Fibroblast of pulmonary artery (primary cell): ENCODE measurements at regions not wholly inside any gene's neighbourhood (a gene's known extent, or its start where the extent isn't known, plus 50 kb on each side); places are given as distances from the start of the nearest gene placed in this dataset.
A peak's percentile ranks its signal among the peaks of the same experiment; 100 is the strongest.

Experiments
- DNase-seq: peaks from one replicate; pipeline ENCODE4 v3.0.0-alpha.2; 2010; ENCODE audit warnings: low read depth
- H3K4me3 ChIP-seq: replicated peaks from 2 replicates; pipeline ENCODE4 v1.5.1; 2011; ENCODE audit warnings: low read depth, mild to moderate bottlenecking, control low read depth, low read length, moderate library complexity
- CTCF ChIP-seq: IDR thresholded peaks from 2 replicates; pipeline ENCODE4 v1.5.1; 2011; ENCODE audit warnings: mild to moderate bottlenecking, control low read depth, low read length, inconsistent platforms; ENCODE audit errors: missing control alignments

- DNase-seq, result no peak
- no peak for TF ChIP-seq CTCF
- no peak overlapping the region for H3K4me3 ChIP-seq
Observed at GRCh38 chr20:51138576-51138975, 115.7 kb upstream of the KCNG1 start.

- no peak overlapping the region for H3K4me3 ChIP-seq
- no peak for TF ChIP-seq CTCF
- DNase-seq, result no peak
Observed at GRCh38 chr20:51137461-51137860, 114.6 kb upstream of the KCNG1 start.

GRCh38 chr20:51135926-51136715, 113.2 kb upstream of the KCNG1 start:
- no peak overlapping the region for H3K4me3 ChIP-seq
- no peak for TF ChIP-seq CTCF
- DNase-seq, result no peak

GRCh38 chr20:51134405-51134804, 111.5 kb upstream of the KCNG1 start:
- TF ChIP-seq CTCF, result no peak
- no peak overlapping the region for H3K4me3 ChIP-seq
- DNase-seq, result no peak

GRCh38 chr20:51132279-51132678, 109.4 kb upstream of the KCNG1 start:
- DNase-seq, result peak; percentile 12
- no peak for TF ChIP-seq CTCF
- H3K4me3 ChIP-seq, result no peak overlapping the region

GRCh38 chr20:51131811-51132210, 108.9 kb upstream of the KCNG1 start:
- no peak for DNase-seq
- no peak for TF ChIP-seq CTCF
- no peak overlapping the region for H3K4me3 ChIP-seq

GRCh38 chr20:51129147-51129776, 106.4 kb upstream of the KCNG1 start:
- no peak for DNase-seq
- no peak for TF ChIP-seq CTCF
- H3K4me3 ChIP-seq, result no peak overlapping the region
